H1 (cell line): ENCODE measurements at regions not wholly inside any gene's neighbourhood (a gene's known extent, or its start where the extent isn't known, plus 50 kb on each side); places are given as distances from the start of the nearest gene placed in this dataset.

Experiments
- CTCF ChIA-PET: fragments of 300-600 bp; sonication (Branson Sonifier 250); formaldehyde crosslinking; loops from one replicate; lab custom pipeline; 2021; ENCODE audit not compliant: partially characterized antibody; lab: Charles Lee
- POLR2A ChIA-PET: fragments of 300-600 bp; sonication (Branson Sonifier 250); formaldehyde crosslinking; loops from one replicate; lab custom pipeline; 2021; ENCODE audit warnings: inconsistent platforms; ENCODE audit not compliant: partially characterized antibody; lab: Charles Lee
- DNase-seq, 2 experiments: peaks; one replicate each; pipeline versions ENCODE4 v3.0.0 to v3.0.0-alpha.2; 2010 to 2022; ENCODE audit warnings: low spot score in 2 of 2, low read depth in 1 of 2, mixed read lengths in 1 of 2
- FAIRE-seq: peaks from 2 replicates; lab custom pipeline; 2011; peaks lifted over from hg19 to GRCh38; lab: Jason Lieb, UNC
- H2AFZ ChIP-seq: 2 replicates; pipeline ENCODE4 v1.8.1; 2012; ENCODE audit warnings: low read length, inconsistent platforms
- H2AK5ac ChIP-seq: 2 replicates; pipeline ENCODE4 v1.6.1; 2013; ENCODE audit warnings: low read depth, low read length
- H2BK120ac ChIP-seq: replicated peaks from 2 replicates; pipeline ENCODE3; 2013; ENCODE audit warnings: low read depth, low read length, inconsistent platforms
- H2BK12ac ChIP-seq: 2 replicates; pipeline ENCODE4 v1.6.1; 2013; ENCODE audit warnings: low read depth, low read length
- H2BK15ac ChIP-seq: 2 replicates; pipeline ENCODE4 v1.6.1; 2013; ENCODE audit warnings: low read length
- H2BK20ac ChIP-seq: 2 replicates; pipeline ENCODE4 v1.6.1; 2013; ENCODE audit warnings: low read length
- H2BK5ac ChIP-seq: 2 replicates; pipeline ENCODE4 v1.6.1; 2013; ENCODE audit warnings: low read depth, low read length
- H3K14ac ChIP-seq: 2 replicates; pipeline ENCODE4 v1.6.1; 2013; ENCODE audit warnings: inconsistent platforms; ENCODE audit not compliant: insufficient read length
- H3K18ac ChIP-seq: 2 replicates; pipeline ENCODE4 v1.6.1; 2013; ENCODE audit warnings: low read length; ENCODE audit errors: extremely low read depth
- H3K23ac ChIP-seq: 2 replicates; pipeline ENCODE4 v1.6.1; 2013; ENCODE audit warnings: inconsistent platforms; ENCODE audit not compliant: insufficient read length
- H3K23me2 ChIP-seq: 2 replicates; pipeline ENCODE4 v1.6.1; 2013; ENCODE audit warnings: low read depth, low read length
- H3K27ac ChIP-seq: 2 replicates; pipeline ENCODE4 v1.6.1; 2011; ENCODE audit warnings: low read depth, low read length, inconsistent platforms
- H3K27me3 ChIP-seq, 4 experiments: replicated peaks in 1 of 4; 1 replicate in 1 of 4; 2 replicates in 3 of 4; pipeline versions ENCODE4 v1.6.1 to v1.8.1; 2011 to 2013; ENCODE audit warnings: low read length in 3 of 4, mild to moderate bottlenecking in 3 of 4, inconsistent platforms in 2 of 4, mixed read lengths in 2 of 4, moderate library complexity in 1 of 4; ENCODE audit not compliant: control insufficient read depth in 3 of 4, insufficient read depth in 3 of 4; ENCODE audit errors: extremely low read depth in 1 of 4
- H3K36me3 ChIP-seq, 4 experiments: 2 replicates each; pipeline versions ENCODE4 v1.6.1 to v1.8.1; 2011 to 2013; ENCODE audit warnings: mild to moderate bottlenecking in 4 of 4, low read length in 3 of 4, moderate library complexity in 2 of 4, control low read depth in 1 of 4, inconsistent platforms in 1 of 4; ENCODE audit not compliant: insufficient read depth in 4 of 4, control insufficient read depth in 2 of 4
- H3K4ac ChIP-seq: replicated peaks from 2 replicates; pipeline ENCODE3; 2013; ENCODE audit warnings: low read length, low read depth, mixed read lengths, inconsistent platforms; ENCODE audit not compliant: insufficient read length
- H3K4me1 ChIP-seq, 4 experiments: replicated peaks in 1 of 4; 1 replicate in 1 of 4; 2 replicates in 3 of 4; pipeline versions ENCODE4 v1.6.1 to v1.8.1; 2011 to 2013; ENCODE audit warnings: low read length in 3 of 4, inconsistent platforms in 2 of 4, mixed read lengths in 1 of 4; ENCODE audit not compliant: insufficient read depth in 4 of 4, control insufficient read depth in 3 of 4
- H3K4me2 ChIP-seq, 2 experiments: 2 replicates each; pipeline versions ENCODE4 v1.6.1 to v1.8.1; 2011 to 2013; ENCODE audit warnings: low read depth in 2 of 2, low read length in 2 of 2, control low read depth in 1 of 2, inconsistent platforms in 1 of 2, mild to moderate bottlenecking in 1 of 2; ENCODE audit not compliant: insufficient read depth in 1 of 2
- H3K4me3 ChIP-seq, 4 experiments: fragments of 200-600, 300-600 bp in 1 of 4; sonication (generic), shearing (Covaris generic), sonication (Bioruptor Twin) in 1 of 4; 2 replicates each; pipeline versions ENCODE4 v1.5.1 to v1.8.1; 2011 to 2016; ENCODE audit warnings: low read length in 4 of 4, low read depth in 3 of 4, control low read depth in 2 of 4, inconsistent platforms in 2 of 4, mild to moderate bottlenecking in 2 of 4, mixed read lengths in 1 of 4, moderate library complexity in 1 of 4; ENCODE audit not compliant: insufficient read depth in 2 of 4; ENCODE audit errors: extremely low read depth in 1 of 4
- H3K56ac ChIP-seq: replicated peaks from 2 replicates; pipeline ENCODE3; 2013; ENCODE audit warnings: low read depth, mild to moderate bottlenecking, mixed read lengths, low read length, inconsistent platforms; ENCODE audit not compliant: insufficient read length
- H3K79me1 ChIP-seq: 2 replicates; pipeline ENCODE4 v1.6.1; 2013; ENCODE audit warnings: low read depth, low read length, control low read depth
- H3K79me2 ChIP-seq, 2 experiments: 2 replicates each; pipeline versions ENCODE4 v1.6.1 to v1.8.1; 2012 to 2013; ENCODE audit warnings: low read length in 2 of 2, mild to moderate bottlenecking in 2 of 2, inconsistent platforms in 1 of 2; ENCODE audit not compliant: insufficient read depth in 2 of 2, control insufficient read depth in 1 of 2
- H3K9ac ChIP-seq, 4 experiments: replicated peaks in 1 of 4; 1 replicate in 1 of 4; 2 replicates in 3 of 4; pipeline versions ENCODE4 v1.6.1 to v1.8.1; 2011 to 2013; ENCODE audit warnings: low read depth in 3 of 4, low read length in 3 of 4, control low read depth in 2 of 4, mild to moderate bottlenecking in 2 of 4, moderate library complexity in 2 of 4, inconsistent platforms in 1 of 4; ENCODE audit errors: extremely low read depth in 1 of 4
- H3K9me3 ChIP-seq, 2 experiments: 2 replicates each; pipeline versions ENCODE4 v1.6.1 to v1.8.1; 2012 to 2013; ENCODE audit warnings: mild to moderate bottlenecking in 2 of 2, moderate library complexity in 2 of 2, control low read depth in 1 of 2, inconsistent platforms in 1 of 2, low read depth in 1 of 2, low read length in 1 of 2, mixed read lengths in 1 of 2; ENCODE audit not compliant: insufficient read depth in 2 of 2
- H4K20me1 ChIP-seq, 2 experiments: replicated peaks in 1 of 2; 2 replicates each; pipeline versions ENCODE3 to v1.8.1; 2011 to 2013; ENCODE audit warnings: inconsistent platforms in 2 of 2, low read length in 2 of 2, mild to moderate bottlenecking in 1 of 2; ENCODE audit not compliant: insufficient read depth in 2 of 2, control insufficient read depth in 1 of 2
- H4K5ac ChIP-seq: 2 replicates; pipeline ENCODE4 v1.6.1; 2013; ENCODE audit warnings: low read length, low read depth, mixed read lengths, inconsistent platforms; ENCODE audit not compliant: insufficient read length
- H4K8ac ChIP-seq: 2 replicates; pipeline ENCODE4 v1.8.0; 2013; ENCODE audit warnings: mild to moderate bottlenecking, moderate library complexity, low read length, inconsistent platforms; ENCODE audit not compliant: insufficient read depth; ENCODE audit errors: extremely low read depth
- H4K91ac ChIP-seq: replicated peaks from 2 replicates; pipeline ENCODE3; 2013; ENCODE audit warnings: low read length, mixed read lengths, inconsistent platforms; ENCODE audit not compliant: insufficient read length
- CREB1 ChIP-seq: IDR thresholded peaks from 2 replicates; pipeline ENCODE4 v1.6.1; 2012; ENCODE audit warnings: inconsistent platforms
- KDM1A ChIP-seq: fragments of 200-600, 300-600 bp; sonication (generic); IDR thresholded peaks from 2 replicates; pipeline ENCODE4 v1.7.1; 2016; ENCODE audit warnings: mild to moderate bottlenecking, low read length, borderline replicate concordance
- WGBS, 2 experiments: shearing (Covaris generic) in 1 of 2; methylation state at CpG; one replicate each; pipeline versions ENCODE4 v1.1.6 to v1.1.7; 2013 to 2015; ENCODE audit warnings: low lambda C conversion rate in 2 of 2, mixed read lengths in 2 of 2, inconsistent platforms in 1 of 2, low coverage in 1 of 2, missing lambda C conversion rate in 1 of 2; ENCODE audit not compliant: insufficient replicate concordance in 2 of 2, insufficient coverage in 1 of 2, insufficient read length in 1 of 2; ENCODE audit errors: extremely low coverage in 1 of 2, missing lambda C conversion rate in 1 of 2; 5-methylcytosine and 5-hydroxymethylcytosine counted together

- peak overlapping the region; percentile 41; the same call in 1 of the 2 replicates for H2BK12ac ChIP-seq
- H3K23ac ChIP-seq, result no peak overlapping the region
- H3K4ac ChIP-seq, result no peak overlapping the region
- no peak overlapping the region for H2BK20ac ChIP-seq
- 0 out of 7 replicates have a peak, but pooled peaks cover 0 to 1% (median 0%) of the 10 kb centered on the region in 4 experiments for H3K4me1 ChIP-seq
- H4K20me1 ChIP-seq, result no peaks in the 10 kb centered on the region
- H3K4me3 ChIP-seq, result no peak overlapping the region
- H3K14ac ChIP-seq, result no peak overlapping the region
- no peaks in the 10 kb centered on the region; the same call in 1 of the 2 replicates for H3K23me2 ChIP-seq
- POLR2A ChIA-PET, result interaction anchor here (1.4 kb wide), 1 partner anchor 63 kb away, joined by 5 read pairs; no protein-coding TSS in a partner anchor
- H2AK5ac ChIP-seq, result no peak overlapping the region
- H3K79me1 ChIP-seq, result no peaks in the 10 kb centered on the region
- no peak overlapping the region for H3K56ac ChIP-seq
- no peak overlapping the region for H4K5ac ChIP-seq
- H3K9me3 ChIP-seq, result no peaks in the 10 kb centered on the region
- H2BK120ac ChIP-seq, result no peak overlapping the region
- no peak overlapping the region for H4K8ac ChIP-seq
- no peak overlapping the region for H4K91ac ChIP-seq
- DNase-seq (no peak), FAIRE-seq (no peak)
- peak overlapping the region; percentile 6; the same call in 1 of the 2 replicates for H3K18ac ChIP-seq
- CTCF ChIA-PET, result no interaction called here
- H3K27ac ChIP-seq, result no peak overlapping the region
- H3K9ac ChIP-seq, result no peak overlapping the region
- WGBS, 2 experiments, result 88% methylated on average over 5 of the region's 5 CpGs; no CpG with 5 or more reads in 1 of the 2 experiments
- no peak overlapping the region for H3K4me2 ChIP-seq
- no peak for TF ChIP-seq KDM1A
- TF ChIP-seq CREB1, result no peak
- TF ChIP-seq, all 59 proteins: peak for 0
- Histone ChIP-seq H2BK15ac (peak overlapping the region; percentile 89; the same call in 1 of the 2 replicates), H2AFZ (no peak overlapping the region), H3K79me2 (no peaks in the 10 kb centered on the region), H2BK5ac (no peak overlapping the region), H3K27me3 (no peaks in the 10 kb centered on the region), H3K36me3 (no peaks in the 10 kb centered on the region)
Observed at GRCh38 chr2:7951001-7951400, 730.9 kb upstream of the ID2 start.
